ENCODE measurements at regions not wholly inside any gene's neighbourhood (a gene's known extent, or its start where the extent isn't known, plus 50 kb on each side); places are given as distances from the start of the nearest gene placed in this dataset.
"Not testable (repeated sequence)": the region's sequence is repeated elsewhere in the genome, so short reads cannot be mapped to it uniquely, and the experiment has no call there.

- no peak for DNase-seq
Measured at GRCh38 chr9:80501635-80502034, 929.9 kb downstream of the TLE4 start.

- no peak for DNase-seq
Measured at GRCh38 chr9:80500300-80500699, 928.5 kb downstream of the TLE4 start.

- DNase-seq: no peak
Measured at GRCh38 chr9:80498001-80498555, 926.3 kb downstream of the TLE4 start.

- no peak for DNase-seq
Measured at GRCh38 chr9:80496901-80497556, 925.3 kb downstream of the TLE4 start.

GRCh38 chr9:80493258-80493657 is 921.5 kb downstream of the TLE4 start:
- DNase-seq: no peak

GRCh38 chr9:80492221-80492620 is 920.5 kb downstream of the TLE4 start:
- no peak for DNase-seq

GRCh38 chr9:80491086-80491696 is 919.4 kb downstream of the TLE4 start:
- DNase-seq: no peak

GRCh38 chr9:80489329-80489728 is 917.6 kb downstream of the TLE4 start:
- no peak for DNase-seq

GRCh38 chr9:80485420-80486250 is 913.9 kb downstream of the TLE4 start:
- DNase-seq: no peak

- not testable (repeated sequence) for DNase-seq
Measured at GRCh38 chr9:80482251-80482650, 910.5 kb downstream of the TLE4 start.

- DNase-seq: no peak
Measured at GRCh38 chr9:80467632-80468031, 895.9 kb downstream of the TLE4 start.

- no peak for DNase-seq
Measured at GRCh38 chr9:80465556-80465955, 893.8 kb downstream of the TLE4 start.

- no peak for DNase-seq
Measured at GRCh38 chr9:80449513-80449912, 877.7 kb downstream of the TLE4 start.

GRCh38 chr9:80448996-80449395 is 877.2 kb downstream of the TLE4 start:
- no peak for DNase-seq

GRCh38 chr9:80447876-80448275 is 876.1 kb downstream of the TLE4 start:
- DNase-seq: no peak

GRCh38 chr9:80440724-80441123 is 869.0 kb downstream of the TLE4 start:
- no peak for DNase-seq

- no peak for DNase-seq
Measured at GRCh38 chr9:80437825-80438224, 866.1 kb downstream of the TLE4 start.

- no peak for DNase-seq
Measured at GRCh38 chr9:80437091-80437640, 865.4 kb downstream of the TLE4 start.

GRCh38 chr9:80435591-80435990 is 863.8 kb downstream of the TLE4 start:
- DNase-seq: no peak

- DNase-seq: no peak
Measured at GRCh38 chr9:80426992-80427391, 855.2 kb downstream of the TLE4 start.

GRCh38 chr9:80417211-80417773 is 845.5 kb downstream of the TLE4 start:
- DNase-seq: no peak

- DNase-seq: no peak
Measured at GRCh38 chr9:80410106-80410505, 838.3 kb downstream of the TLE4 start.

GRCh38 chr9:80407220-80407619 is 835.5 kb downstream of the TLE4 start:
- no peak for DNase-seq

All from effector CD4-positive, alpha-beta T cell (primary cell).